ENCODE measurements at regions not wholly inside any gene's neighbourhood (a gene's known extent, or its start where the extent isn't known, plus 50 kb on each side); places are given as distances from the start of the nearest gene placed in this dataset.

GRCh38 chr2:16226943-16227664 is 286.8 kb downstream of the MYCN start:
- TF ChIP-seq POLR2A (IDR thresholded peaks at IDR 0.05): no peak
- no peak for TF ChIP-seq POLR2AphosphoS5 (IDR thresholded peaks at IDR 0.05; ENCODE audit: insufficient read depth in 1 of 2, low read depth in 1 of 2)
- no peak for TF ChIP-seq CTCF (IDR thresholded peaks at IDR 0.05)
